DMS53 (cell line): ENCODE measurements at regions not wholly inside any gene's neighbourhood (a gene's known extent, or its start where the extent isn't known, plus 50 kb on each side); places are given as distances from the start of the nearest gene placed in this dataset.
"Not testable (repeated sequence)": the region's sequence is repeated elsewhere in the genome, so short reads cannot be mapped to it uniquely, and the experiment has no call there.

Source experiments
- DNase-seq: peaks from one replicate; lab custom pipeline; 2025; lab: John Stamatoyannopoulos, UW

- DNase-seq, result not testable (repeated sequence)
Measured at GRCh38 chr7:128561116-128561722, 84.7 kb downstream of the METTL2B start.

GRCh38 chr7:128562795-128563194 lies 86.2 kb downstream of the METTL2B start:
- not testable (repeated sequence) for DNase-seq

GRCh38 chr7:128564123-128564700 lies 87.7 kb downstream of the METTL2B start:
- DNase-seq, result not testable (repeated sequence)

GRCh38 chr7:128564932-128565864 lies 88.7 kb downstream of the METTL2B start:
- DNase-seq, result not testable (repeated sequence)

- DNase-seq, result not testable (repeated sequence)
Measured at GRCh38 chr7:128575277-128575676, 96.8 kb upstream of the GARIN1A start.

GRCh38 chr7:128576953-128577352 lies 95.1 kb upstream of the GARIN1A start:
- not testable (repeated sequence) for DNase-seq

GRCh38 chr7:128579843-128580242 lies 92.2 kb upstream of the GARIN1A start:
- DNase-seq, result not testable (repeated sequence)

GRCh38 chr7:128581100-128581499 lies 91.0 kb upstream of the GARIN1A start:
- peak; percentile 8 for DNase-seq

GRCh38 chr7:128581825-128582561 lies 90.1 kb upstream of the GARIN1A start:
- DNase-seq, result not testable (repeated sequence)

GRCh38 chr7:128586715-128587114 lies 85.4 kb upstream of the GARIN1A start:
- not testable (repeated sequence) for DNase-seq

- no peak for DNase-seq
Measured at GRCh38 chr7:128591705-128592104, 80.4 kb upstream of the GARIN1A start.

- not testable (repeated sequence) for DNase-seq
Measured at GRCh38 chr7:128592209-128592608, 79.9 kb upstream of the GARIN1A start.

GRCh38 chr7:128594061-128594460 lies 78.0 kb upstream of the GARIN1A start:
- not testable (repeated sequence) for DNase-seq

GRCh38 chr7:128596336-128597128 lies 75.6 kb upstream of the GARIN1A start:
- DNase-seq, result not testable (repeated sequence)

- DNase-seq, result not testable (repeated sequence)
Measured at GRCh38 chr7:128598946-128599345, 73.1 kb upstream of the GARIN1A start.

- DNase-seq, result peak; percentile 80
Measured at GRCh38 chr7:128608678-128609421, 63.2 kb upstream of the GARIN1A start.

GRCh38 chr7:128613366-128613765 lies 58.7 kb upstream of the GARIN1A start:
- DNase-seq, result not testable (repeated sequence)

- not testable (repeated sequence) for DNase-seq
Measured at GRCh38 chr7:128614812-128615211, 57.3 kb upstream of the GARIN1A start.

GRCh38 chr7:128616799-128617198 lies 55.3 kb upstream of the GARIN1A start:
- not testable (repeated sequence) for DNase-seq
